Kidney capillary endothelial cell (primary cell): ENCODE measurements at regions not wholly inside any gene's neighbourhood (a gene's known extent, or its start where the extent isn't known, plus 50 kb on each side); places are given as distances from the start of the nearest gene placed in this dataset.

ENCODE experiments used
- DNase-seq: peaks from one replicate; pipeline ENCODE4 v3.0.0-alpha.2; 2018; ENCODE audit warnings: low spot score

DNA sequence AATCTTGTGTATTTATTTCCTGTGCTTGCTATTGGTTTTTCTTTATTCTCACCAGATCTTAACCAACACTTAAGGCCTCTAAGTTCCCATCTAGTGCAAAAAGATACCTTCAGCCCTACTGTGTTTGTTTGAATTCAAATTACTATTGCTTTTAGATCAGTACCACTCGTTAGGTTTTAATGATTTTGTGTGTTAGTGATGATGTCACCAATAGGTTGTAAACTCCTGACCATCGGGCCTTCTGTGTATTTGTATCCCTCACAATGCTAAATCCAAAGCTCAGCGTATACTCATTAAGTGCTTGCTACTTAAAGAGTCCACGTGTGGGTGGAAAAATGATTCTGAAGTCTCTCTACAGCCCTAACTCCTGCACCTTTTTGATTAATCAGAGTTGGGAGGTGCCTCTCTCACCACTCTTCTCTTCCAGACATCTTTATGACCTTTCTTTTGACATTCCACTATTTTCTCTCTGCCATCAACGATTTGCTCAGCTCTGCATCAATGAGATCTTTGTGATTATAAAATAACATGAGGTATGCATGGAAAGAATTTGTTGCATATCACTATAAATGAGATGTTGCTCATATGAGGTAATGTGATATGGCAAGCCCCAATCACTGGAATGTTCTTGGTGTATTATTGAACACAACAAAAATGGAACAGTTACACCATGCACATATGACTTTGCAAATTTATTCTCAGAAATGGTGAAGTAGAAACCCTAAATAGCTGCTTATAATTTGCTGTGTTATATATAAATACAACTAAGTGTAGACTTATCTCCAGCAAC lies 55.1 kb upstream of the LAMA2 start:
- no peak for DNase-seq

DNA sequence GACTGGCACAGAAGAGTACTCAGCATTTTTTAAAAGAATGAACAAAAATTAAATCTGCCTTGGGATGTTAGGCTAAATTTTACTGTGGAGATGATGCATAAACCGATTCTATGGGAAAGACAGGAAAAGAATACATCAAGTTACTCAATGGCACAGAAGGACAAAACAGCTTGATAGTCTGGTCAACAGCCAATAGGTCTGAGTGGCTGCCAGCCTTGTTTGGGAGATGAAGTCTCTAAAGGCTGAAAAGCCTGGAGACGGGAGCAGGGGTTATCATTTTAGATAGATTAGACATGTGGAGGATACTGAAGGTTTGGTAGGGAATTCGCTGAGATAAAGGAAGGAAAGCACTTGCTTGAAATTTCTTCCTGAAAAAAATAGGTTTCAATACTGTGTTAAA lies 56.3 kb upstream of the LAMA2 start:
- no peak for DNase-seq

DNA sequence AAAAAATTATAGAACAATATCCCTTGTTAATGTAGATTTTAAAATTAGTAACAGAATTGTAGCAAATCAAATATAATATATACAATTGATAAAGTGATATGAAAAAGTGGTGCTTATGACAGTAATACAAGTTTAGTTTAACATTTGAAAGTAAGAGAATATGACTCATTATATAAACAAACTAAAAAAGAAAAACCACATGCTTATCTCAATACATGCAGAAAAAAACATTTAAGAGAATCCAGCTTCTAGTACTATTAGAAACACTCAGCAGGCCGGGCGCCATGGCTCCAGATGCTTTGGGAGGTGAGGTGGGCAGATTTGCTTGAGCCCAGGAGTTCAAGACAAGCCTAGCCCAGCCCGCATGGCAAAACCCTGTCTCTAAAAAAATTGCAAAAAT lies 60.7 kb upstream of the LAMA2 start:
- DNase-seq, result no peak

DNA sequence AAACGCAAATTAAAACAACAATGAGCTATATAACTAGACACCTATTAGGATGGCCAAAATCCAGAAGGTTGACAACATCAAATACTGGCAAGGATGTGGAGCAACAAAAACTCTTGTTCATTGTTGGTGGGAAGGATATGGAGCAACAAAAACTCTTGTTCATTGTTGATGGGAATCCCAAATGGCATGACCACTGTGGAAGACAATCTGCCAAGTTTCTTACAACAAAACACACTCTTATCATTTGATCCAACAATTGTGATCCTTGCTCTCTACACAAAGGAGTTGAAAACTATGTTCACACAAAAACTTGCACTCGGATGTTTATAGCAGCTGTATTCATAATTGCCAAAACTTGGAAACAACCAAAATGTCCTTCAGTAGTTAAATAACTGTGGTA lies 61.8 kb upstream of the LAMA2 start:
- no peak for DNase-seq

DNA sequence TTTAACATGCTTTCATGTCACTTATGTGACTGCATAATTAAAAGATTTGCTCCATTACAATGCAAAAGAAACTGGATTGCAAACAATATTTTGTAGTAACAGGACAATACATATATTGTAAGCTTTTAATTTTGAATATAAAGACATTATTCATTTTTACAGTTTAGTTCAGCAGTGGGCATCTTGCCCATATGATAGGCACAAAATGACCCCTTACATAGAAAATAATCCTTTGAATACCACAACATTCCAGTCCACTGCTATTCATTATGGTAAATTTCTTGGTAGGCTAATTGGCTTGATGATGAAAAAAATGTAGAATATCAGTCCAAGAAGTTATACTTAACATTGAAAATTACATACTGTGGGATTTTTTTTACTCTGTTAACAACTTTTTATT lies 74.1 kb upstream of the LAMA2 start:
- DNase-seq, result no peak

DNA sequence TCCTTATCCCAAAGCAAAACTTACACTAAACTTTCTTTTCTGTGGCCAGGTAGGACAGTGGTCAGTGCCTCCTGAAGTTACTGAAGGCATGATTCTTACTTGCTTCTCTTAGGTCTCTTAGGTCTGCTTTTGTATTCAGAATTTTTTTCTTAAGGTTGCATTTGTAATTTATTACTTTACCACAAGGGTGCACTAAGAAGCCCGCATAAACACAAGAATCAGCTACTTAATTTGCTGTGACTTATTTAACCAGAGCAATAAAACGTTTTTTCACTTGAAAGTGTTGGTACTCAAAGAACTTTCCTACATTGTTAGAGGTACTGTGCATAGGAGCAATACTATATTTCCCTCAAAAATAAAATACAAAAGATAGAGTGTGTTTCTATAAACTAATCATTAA lies 75.4 kb upstream of the LAMA2 start:
- peak; percentile 45 for DNase-seq

DNA sequence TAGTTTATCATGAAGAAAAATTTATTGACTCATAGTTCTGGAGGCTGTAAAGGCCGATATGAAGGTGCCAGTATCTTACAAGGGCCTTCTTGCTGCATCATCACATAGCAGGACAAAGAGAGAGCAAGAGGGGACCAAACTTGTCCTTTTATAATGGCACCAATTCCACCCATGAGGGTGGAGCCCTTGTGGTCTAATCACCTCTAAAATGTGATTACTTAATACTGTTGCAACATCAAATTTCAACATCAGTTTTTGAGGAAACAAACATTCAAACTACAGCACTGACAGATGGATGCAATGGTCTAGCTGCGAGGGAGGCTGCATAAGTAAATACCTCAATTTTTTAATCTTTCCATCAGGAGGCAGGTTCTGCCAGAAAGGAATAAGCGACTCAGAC lies 76.7 kb upstream of the LAMA2 start:
- no peak for DNase-seq

DNA sequence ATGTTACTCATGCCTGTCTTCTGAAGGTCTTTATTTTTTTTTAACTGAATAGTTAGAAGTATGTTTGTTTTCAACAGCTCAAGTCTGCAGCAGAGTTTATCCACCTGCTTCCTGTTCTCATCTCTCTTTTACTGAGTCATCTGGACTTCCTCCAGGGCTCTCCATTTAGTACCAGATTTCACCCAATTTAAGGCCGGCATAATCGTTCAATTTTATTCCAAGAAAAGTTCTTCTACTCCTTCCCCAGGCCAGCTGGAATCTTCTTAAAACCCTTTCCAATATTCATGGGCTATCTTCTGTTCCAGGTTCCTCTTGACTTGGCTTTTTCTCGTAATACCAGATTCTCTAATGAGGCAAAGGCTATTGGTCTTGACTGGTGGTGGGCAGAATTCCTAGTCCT lies 79.0 kb upstream of the LAMA2 start:
- DNase-seq, result no peak

DNA sequence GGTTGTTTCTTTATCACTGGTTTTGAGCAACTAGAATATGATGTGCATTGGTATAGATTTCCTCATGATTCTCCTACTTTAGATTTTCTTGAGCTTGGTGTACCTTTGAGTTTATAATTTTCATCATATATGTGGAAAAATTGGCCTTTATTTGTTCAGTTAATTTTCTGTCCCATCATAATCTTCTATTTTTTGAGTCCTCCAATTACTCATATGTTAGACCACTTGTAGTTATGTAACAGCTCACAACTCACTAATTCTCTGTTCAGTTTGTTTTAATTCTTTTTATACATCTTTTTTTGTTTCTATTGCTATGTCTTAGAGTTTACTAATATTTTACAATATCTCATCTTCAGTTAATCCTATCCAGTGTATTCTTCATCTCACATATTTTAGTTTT lies 81.3 kb upstream of the LAMA2 start:
- DNase-seq, result no peak

DNA sequence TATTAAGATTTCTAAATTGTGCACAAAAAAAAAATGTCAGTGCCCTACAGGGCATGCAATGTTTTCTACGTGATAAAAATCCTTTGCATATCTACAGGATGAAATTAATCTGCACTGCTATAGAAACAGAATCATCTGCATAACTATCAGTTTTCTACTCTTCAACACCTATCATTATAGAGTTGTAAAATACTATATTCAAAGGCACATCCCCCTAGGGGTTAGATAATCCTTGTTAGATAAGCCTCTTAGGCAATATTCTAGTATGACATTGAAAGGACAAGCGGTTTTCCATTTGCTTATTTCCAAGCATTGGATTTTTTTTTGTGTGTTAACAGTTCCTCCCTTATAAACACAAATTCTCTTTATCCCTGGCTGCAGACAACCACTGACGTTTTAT lies 98.7 kb upstream of the LAMA2 start:
- DNase-seq, result no peak

DNA sequence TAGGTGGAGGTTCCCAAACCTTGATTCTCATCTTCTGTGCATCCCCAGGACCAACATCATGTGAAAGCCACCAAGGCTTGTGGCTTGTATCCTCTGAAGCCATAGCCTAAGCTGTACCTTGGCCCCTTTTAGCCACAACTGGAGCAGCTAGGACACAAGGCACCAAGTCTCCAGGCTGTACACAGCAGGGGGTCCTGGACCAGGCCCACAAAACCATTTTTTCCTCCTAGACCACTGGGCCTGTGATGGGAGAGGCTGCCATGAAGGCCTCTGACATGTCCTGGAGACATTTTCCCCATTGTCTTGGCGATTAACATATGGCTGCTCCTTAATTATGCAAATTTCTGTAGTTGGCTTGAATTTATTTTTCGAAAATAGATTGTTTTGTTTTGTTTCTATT lies 114.8 kb upstream of the LAMA2 start:
- DNase-seq, result no peak

DNA sequence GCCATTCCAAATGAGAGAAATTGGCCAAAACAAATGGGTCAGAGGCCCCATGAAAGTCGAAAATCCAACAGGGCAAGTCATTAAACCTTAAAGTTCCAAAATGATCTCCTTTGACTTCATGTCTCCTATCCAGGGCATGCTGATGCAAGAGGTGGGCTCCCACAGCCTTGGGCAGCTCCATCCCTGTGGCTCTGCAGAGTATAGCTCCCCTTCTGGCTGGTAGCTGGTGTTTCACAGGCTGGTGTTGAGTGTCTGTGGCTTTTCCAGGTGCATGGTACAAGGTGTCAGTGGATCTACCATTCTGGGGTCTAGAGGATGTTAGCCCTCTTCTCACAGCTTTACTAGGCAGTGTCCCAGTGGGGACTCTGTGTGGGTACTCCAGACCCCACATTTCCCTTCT lies 115.2 kb upstream of the LAMA2 start:
- no peak for DNase-seq

DNA sequence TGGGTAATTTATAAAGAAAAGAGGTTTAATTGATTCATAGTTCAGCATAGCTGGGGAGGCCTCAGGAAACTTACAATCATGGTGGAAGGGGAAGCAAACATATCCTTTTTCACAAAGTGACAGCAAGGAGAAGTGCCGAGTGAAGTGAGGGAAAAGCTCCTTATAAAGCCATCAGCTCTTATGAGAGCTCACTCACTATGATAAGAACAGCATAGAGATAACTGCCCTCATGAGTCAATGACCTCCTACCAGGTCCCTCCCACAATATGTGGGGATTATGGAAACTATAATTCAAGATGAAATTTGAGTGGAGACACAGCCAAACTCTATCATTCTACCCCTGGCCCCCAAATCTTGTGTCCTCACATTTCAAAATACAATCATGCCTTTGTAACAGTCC lies 115.8 kb upstream of the LAMA2 start:
- no peak for DNase-seq

DNA sequence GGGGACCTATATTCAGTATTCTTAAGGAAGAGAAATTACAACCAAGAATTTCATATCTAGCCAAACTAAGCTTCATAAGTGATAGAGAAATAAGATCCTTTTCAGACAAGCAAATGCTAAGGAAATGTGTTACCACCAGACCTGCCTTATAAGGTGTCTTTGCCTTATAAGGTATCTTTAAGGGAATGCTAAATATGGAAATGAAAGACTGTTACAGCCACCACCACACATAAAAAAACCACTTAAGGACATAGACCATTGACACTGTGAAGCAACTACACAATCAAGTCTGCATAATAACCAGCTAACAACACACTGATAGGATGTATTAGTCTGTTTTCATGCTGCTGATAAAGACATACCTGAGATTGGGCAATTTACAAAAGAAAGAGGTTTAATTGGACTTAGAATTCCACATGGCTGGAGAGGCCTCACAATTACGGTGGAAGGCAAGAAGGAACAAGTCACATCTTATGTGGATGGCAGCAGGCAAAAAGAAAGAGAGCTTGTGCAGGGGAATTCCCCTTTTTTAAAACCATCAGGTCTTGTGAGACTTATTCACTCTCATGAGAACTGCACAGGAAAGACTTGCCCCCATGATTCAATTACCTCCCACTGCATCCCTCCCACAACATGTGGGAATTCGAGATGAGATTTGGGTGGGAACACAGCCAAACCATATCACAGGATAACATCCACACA lies 119.2 kb upstream of the LAMA2 start:
- no peak for DNase-seq

DNA sequence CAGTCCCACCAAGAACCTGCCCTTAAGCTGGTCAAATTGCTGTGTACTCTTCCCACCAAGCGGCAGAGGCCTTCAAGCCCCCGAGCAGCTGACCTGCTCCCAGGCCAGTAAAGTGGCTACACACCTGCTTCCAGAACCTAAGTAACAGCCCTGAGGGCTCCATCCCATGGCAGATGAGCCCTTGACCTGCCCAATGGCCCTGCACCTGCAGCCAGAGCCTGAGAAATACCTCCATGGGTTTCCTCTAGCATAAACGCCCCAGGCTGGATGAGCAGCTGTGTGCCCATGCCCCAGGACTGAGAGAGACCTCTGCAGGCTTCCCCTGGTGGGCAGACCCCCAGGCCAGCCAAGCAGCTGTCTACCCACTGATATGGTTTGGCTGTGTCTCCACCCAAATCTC lies 123.0 kb upstream of the LAMA2 start:
- DNase-seq, result no peak

DNA sequence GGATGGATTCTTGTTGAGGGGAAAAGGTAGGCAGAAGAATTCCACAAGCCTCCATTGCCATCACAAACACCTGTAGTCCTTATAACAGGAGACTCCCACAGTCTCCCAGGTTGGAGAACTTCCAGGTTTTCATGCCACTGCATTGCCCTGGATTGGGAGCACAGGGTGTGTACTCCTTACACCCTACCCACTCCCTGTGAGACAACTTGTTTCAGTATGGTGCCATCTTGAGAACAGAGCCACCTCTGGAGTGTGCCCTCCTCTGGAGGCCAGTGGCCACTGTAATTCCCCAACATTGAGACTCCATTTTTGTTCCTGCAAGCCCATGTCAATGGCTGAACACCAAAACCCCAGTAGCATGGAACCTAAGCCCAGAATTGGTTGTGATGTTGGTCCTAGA lies 123.5 kb upstream of the LAMA2 start:
- no peak for DNase-seq

DNA sequence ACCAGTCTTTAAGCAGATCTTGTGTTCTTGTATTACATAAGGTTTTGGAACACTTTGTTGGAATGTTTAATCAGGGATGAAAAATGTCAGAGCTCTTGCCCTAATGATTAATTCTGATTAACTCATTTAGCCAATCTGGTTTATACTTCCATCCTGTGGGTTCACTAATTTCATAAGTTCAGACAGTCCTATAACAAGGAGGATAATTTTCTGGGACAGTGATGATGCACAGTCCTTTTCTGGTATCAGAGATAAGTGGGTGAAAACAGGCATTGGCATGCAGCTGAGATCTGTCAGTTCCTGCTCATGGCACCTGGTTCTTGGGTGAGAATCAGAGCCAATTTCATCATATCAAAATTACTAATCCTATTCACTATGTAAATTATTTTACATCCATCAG lies 125.0 kb upstream of the LAMA2 start:
- no peak for DNase-seq

DNA sequence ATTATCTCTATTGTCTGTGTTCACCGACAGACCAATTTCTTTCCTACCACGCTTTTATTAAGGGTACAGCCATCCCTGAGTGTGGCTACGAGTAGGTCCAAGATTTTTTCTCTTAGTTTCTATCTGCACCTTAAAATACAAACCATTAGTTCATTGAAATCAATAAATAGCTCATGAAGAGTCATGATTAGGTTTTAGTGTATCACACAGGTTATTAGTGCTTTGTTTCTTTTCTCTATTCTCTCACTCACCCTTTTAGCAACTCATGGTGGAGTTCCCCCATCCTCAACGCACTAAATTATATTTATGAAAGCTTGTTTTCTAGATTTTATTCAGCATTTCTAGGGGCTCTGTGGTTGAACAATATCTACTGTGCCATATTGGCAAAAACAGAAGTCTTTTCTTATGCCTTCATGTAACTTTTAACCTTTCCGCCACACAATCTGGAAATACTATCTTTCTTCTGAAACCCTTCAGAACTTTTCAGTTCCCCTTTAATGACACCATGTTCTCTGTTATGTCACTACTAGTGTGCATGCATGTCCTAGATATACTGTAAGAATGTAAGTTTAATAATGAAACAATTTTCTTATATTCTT lies 128.2 kb upstream of the LAMA2 start:
- no peak for DNase-seq

DNA sequence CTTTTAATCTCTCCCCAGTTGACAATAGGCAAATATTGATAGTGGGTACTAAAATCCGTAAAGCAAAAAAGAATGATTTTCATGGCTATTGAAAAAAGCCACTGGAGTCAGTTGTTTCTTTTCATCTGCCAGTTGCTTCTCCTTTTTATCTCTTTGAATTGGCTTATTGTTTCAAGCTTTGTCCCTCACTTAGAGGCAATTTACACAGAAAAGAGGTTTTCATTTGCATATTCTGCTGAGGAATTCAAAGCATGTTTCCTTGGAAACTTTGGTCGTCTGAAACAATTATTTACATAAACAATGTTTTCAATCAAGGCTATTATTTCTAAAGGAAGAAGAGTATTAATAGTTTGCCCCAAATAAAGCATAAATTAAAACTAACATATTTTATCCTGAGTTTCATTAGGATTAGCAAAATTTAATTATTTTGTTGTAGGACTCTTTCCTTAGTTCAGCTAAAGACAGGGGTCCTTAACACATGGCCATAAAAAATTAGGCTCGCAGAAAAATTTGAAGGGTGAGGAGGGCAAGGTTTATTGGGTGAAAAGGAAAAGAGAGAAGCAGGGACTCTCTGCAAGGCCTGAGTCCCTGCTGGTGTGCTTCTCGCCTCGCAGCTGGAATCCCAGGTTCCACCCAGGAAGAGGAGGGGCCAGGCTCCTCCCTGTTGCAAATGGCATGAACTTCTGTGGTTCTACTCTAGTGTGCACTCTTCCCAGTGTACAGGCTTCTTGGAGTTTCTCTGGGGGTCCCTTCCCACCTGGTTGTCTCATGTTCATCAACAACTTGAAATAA lies 138.8 kb upstream of the LAMA2 start:
- no peak for DNase-seq

DNA sequence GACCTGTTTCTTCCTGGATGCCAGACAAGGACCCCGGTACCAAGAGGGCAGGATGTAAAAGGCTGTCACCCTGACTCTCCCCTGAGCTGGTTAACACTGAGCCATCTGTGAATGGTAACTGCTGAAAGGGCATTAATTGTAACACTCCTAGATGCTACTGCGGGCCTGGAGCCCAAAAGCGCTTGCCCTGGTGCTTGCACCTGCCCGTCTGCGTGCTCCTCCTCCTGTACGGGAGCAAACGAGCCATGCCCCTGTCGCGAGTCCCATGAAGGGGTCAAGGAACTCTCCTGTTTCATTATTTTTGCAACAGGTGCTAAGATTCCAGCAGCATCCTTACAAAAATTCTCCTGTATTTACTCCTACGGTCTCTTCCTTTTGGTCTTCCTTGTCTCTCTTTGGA lies 140.0 kb upstream of the LAMA2 start:
- DNase-seq, result no peak

DNA sequence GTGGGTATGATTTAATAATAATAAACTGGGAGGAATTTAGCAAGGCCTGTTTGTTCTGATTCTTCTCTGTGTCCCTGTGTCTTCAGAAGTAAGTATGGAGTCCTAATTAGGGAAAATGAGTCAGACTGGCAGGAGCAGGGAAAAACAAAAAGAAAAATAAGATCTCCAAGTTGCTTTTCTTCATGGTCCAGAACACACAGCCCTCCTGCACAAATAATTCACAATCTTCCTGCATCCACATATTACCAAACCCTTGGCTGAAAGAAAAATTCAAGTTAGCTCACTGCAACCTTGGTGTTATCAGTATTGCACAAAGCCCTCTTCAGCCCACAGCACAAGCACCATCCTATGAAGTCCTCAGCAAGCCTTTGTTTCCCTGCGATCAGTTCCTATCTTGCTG lies 142.0 kb upstream of the LAMA2 start:
- no peak for DNase-seq

DNA sequence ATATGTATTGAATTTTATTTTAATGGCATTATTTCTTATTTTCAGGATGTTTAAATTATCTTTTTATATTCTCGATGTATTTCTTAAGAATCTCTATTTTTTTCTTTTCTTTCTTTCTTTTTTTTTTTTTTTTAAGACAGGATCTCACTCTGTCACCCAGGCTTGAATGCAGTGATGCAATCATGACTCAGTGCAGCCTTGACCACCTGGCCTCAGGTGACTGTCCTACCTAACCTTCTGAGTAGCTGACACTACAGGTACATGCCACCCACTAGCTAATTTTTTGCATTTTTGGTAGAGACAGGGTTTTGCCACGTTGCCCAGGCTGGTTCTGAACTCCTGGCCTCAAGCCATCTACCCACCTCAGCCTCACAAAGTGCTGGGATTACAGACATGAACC lies 143.8 kb upstream of the LAMA2 start:
- DNase-seq, result no peak

DNA sequence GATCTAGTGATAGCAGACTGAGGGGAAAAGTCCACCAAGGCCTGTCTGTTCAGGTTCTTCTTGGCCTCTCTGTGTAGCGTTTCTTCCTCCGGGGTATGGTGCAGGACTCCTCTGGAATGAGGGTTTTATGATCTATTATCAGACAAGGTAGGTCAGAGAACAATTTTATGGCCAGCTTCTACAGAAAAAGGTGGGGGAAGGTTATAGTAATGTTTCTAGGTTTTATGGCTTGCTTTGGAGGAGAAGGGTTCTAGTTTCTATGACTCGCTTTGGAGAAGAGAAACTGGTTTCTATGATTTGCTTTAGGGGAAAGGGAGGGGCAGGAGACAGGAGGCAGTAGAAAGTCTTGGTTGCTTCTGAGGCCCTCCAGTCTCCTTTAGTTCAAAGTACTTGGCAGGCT lies 144.8 kb upstream of the LAMA2 start:
- no peak for DNase-seq
